ENCODE measurements at regions not wholly inside any gene's neighbourhood (a gene's known extent, or its start where the extent isn't known, plus 50 kb on each side); places are given as distances from the start of the nearest gene placed in this dataset.
"Not testable (repeated sequence)": the region's sequence is repeated elsewhere in the genome, so short reads cannot be mapped to it uniquely, and the experiment has no call there.

DNA sequence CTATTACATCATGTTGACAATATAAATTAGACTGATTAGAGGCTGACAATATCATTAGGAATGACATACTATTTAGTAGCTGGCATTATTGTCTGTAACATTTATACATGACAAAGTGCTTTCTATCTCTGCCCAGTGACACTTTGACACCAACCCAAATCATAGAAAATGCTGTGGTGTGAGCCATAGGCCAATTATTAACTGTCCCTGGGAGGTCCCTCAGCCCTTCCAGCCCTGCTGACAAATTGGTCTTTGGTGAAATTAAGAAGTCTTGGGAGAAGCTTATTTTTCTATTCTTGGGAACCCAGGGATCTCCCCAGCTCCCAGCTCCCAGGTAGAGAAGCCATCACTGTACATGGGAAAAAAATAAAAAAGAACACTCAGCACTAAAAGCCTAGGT lies 179.6 kb downstream of the AIPL1 start:
- no peaks in the 10 kb centered on the region for H3K9me3 Mint-ChIP-seq
- H3K36me3 Mint-ChIP-seq (ENCODE audit: low read depth) = no peaks in the 10 kb centered on the region
- ATAC-seq (ENCODE audit: poor library complexity) = no peak
- no peaks in the 10 kb centered on the region for H3K9me3 ChIP-seq (ENCODE audit: control insufficient read depth in 1 of 2, insufficient read depth in 1 of 2, low read length in 2 of 2)
- H3K4me3 ChIP-seq (ENCODE audit: low read length) = no peak overlapping the region
- no peak for DNase-seq
- POLR2A ChIA-PET = no interaction called here
- peaks cover 4 to 10% of the 10 kb centered on the region in 2 experiments for H3K27me3 ChIP-seq (ENCODE audit: control insufficient read depth in 1 of 2, insufficient read depth in 2 of 2, low read length in 2 of 2)
- H3K4me3 Mint-ChIP-seq = no peak overlapping the region
- H3K27ac ChIP-seq (ENCODE audit: low read depth in 1 of 2, low read length in 2 of 2) = no peak overlapping the region
- TF ChIP-seq, protein P1, sequence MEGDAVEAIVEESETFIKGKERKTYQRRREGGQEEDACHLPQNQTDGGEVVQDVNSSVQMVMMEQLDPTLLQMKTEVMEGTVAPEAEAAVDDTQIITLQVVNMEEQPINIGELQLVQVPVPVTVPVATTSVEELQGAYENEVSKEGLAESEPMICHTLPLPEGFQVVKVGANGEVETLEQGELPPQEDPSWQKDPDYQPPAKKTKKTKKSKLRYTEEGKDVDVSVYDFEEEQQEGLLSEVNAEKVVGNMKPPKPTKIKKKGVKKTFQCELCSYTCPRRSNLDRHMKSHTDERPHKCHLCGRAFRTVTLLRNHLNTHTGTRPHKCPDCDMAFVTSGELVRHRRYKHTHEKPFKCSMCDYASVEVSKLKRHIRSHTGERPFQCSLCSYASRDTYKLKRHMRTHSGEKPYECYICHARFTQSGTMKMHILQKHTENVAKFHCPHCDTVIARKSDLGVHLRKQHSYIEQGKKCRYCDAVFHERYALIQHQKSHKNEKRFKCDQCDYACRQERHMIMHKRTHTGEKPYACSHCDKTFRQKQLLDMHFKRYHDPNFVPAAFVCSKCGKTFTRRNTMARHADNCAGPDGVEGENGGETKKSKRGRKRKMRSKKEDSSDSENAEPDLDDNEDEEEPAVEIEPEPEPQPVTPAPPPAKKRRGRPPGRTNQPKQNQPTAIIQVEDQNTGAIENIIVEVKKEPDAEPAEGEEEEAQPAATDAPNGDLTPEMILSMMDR (IDR thresholded peaks at IDR 0.05) = no peak
- CTCF ChIA-PET = no interaction called here
- H3K27me3 Mint-ChIP-seq = peaks cover 65% of the 10 kb centered on the region
- no peaks in the 10 kb centered on the region for H3K36me3 ChIP-seq (ENCODE audit: insufficient read depth, low read length)
- H3K4me1 Mint-ChIP-seq (ENCODE audit: low read depth) = no peaks in the 10 kb centered on the region
- intact Hi-C loops (cut with DNase I, micrococcal nuclease) = no loop called here
- no peaks in the 10 kb centered on the region for H3K4me1 ChIP-seq (ENCODE audit: insufficient read depth, low read length)
- no peak overlapping the region for H3K27ac Mint-ChIP-seq

DNA sequence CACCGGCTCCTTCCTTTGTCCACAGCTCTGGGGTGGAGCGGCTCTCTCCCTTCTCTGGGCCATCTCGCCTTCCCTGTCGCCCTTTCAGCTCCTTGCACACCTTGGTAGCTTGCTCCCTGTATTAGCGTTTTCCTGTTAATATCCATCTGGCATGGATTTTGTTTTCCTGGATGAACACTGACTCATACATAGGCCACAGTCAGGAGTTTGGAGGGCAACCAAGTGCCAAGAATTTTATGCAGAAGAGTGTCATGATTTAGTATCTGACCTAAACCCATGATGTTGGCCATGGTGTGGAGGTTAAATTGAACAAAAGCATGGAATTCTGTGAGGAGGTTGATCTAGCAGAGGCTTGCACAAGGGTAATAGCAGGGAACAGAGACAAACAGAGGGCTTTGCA lies 180.9 kb downstream of the AIPL1 start:
- H3K4me3 Mint-ChIP-seq = no peak overlapping the region
- peaks cover 64% of the 10 kb centered on the region for H3K27me3 Mint-ChIP-seq
- POLR2A ChIA-PET = no interaction called here

DNA sequence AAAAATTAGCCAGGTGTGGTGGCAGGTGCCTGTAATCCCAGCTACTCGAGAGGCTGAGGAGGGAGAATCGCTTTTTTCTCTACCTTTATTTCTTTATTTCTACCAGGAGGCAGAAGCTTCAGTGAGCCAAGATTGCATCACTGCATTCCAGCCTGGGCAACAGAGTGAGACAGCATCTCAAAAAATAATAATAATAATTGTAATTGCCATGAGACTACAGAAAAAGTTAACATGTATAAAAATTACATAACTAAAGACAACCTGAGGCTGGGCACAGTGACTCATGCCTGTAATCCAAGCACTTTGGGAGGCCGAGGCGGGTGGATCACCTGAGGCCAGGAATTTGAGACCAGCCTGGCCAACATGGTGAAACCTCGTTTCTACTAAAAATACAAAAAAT lies 181.5 kb downstream of the WSCD1 start:
- H3K36me3 ChIP-seq (ENCODE audit: insufficient read depth, low read length); H3K4me1 ChIP-seq (ENCODE audit: insufficient read depth, low read length); H3K4me3 ChIP-seq (ENCODE audit: low read length); H3K27ac Mint-ChIP-seq; DNase-seq; H3K27me3 ChIP-seq (ENCODE audit: control insufficient read depth in 1 of 2, insufficient read depth in 2 of 2, low read length in 2 of 2); H3K9me3 Mint-ChIP-seq; H3K27ac ChIP-seq (ENCODE audit: low read depth in 1 of 2, low read length in 2 of 2); intact Hi-C loops (cut with DNase I, micrococcal nuclease); H3K9me3 ChIP-seq (ENCODE audit: control insufficient read depth in 1 of 2, insufficient read depth in 1 of 2, low read length in 2 of 2); H3K4me1 Mint-ChIP-seq (ENCODE audit: low read depth); ATAC-seq (ENCODE audit: poor library complexity); H3K36me3 Mint-ChIP-seq (ENCODE audit: low read depth); POLR2A ChIA-PET; H3K4me3 Mint-ChIP-seq; CTCF ChIA-PET: not testable (repeated sequence)
- peaks cover 45% of the 10 kb centered on the region for H3K27me3 Mint-ChIP-seq

More for the DNA sequence above, 180.9 kb downstream of the AIPL1 start:
- H3K4me1 ChIP-seq (ENCODE audit: insufficient read depth, low read length) = no peaks in the 10 kb centered on the region
- no peak overlapping the region for H3K4me3 ChIP-seq (ENCODE audit: low read length)
- no peaks in the 10 kb centered on the region for H3K4me1 Mint-ChIP-seq (ENCODE audit: low read depth)
- DNase-seq (no peak), ATAC-seq (ENCODE audit: poor library complexity) (no peak)
- H3K9me3 ChIP-seq (ENCODE audit: control insufficient read depth in 1 of 2, insufficient read depth in 1 of 2, low read length in 2 of 2) = no peaks in the 10 kb centered on the region
- H3K27ac ChIP-seq (ENCODE audit: low read depth in 1 of 2, low read length in 2 of 2) = no peak overlapping the region
- H3K27ac Mint-ChIP-seq = no peak overlapping the region
- intact Hi-C loops (cut with DNase I, micrococcal nuclease) = no loop called here
- H3K36me3 ChIP-seq (ENCODE audit: insufficient read depth, low read length) = no peaks in the 10 kb centered on the region
- CTCF ChIA-PET = no interaction called here
- no peaks in the 10 kb centered on the region for H3K9me3 Mint-ChIP-seq
- H3K36me3 Mint-ChIP-seq (ENCODE audit: low read depth) = no peaks in the 10 kb centered on the region
- TF ChIP-seq, protein P1 (IDR thresholded peaks at IDR 0.05) = no peak
- H3K27me3 ChIP-seq (ENCODE audit: control insufficient read depth in 1 of 2, insufficient read depth in 2 of 2, low read length in 2 of 2) = peaks cover 0 to 7% of the 10 kb centered on the region in 2 experiments

DNA sequence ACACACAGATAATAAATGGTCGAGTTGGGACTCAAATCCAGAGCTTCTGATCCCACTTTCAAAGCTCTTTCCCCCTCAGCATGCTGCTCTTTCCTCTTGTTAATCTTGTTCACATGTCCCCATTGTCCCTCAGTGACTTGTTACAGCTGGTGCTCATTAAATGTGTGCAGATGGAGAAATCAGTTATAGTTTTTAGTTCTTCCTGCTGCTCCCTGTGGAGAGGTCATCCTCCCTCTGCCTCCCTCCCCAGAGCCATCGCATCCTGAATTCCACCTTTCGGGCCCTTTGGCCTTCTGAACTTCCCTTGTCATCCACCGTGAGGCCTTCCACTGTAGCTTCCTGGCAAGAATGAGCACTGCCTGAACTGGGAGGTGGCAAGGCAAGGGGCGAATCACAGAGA lies 179.6 kb downstream of the WSCD1 start:
- POLR2A ChIA-PET = no interaction called here
- no peaks in the 10 kb centered on the region for H3K36me3 Mint-ChIP-seq (ENCODE audit: low read depth)

More for the DNA sequence above, 179.6 kb downstream of the WSCD1 start:
- Histone ChIP-seq H3K27ac (ENCODE audit: low read depth in 1 of 2, low read length in 2 of 2) (no peak overlapping the region), H3K36me3 (ENCODE audit: insufficient read depth, low read length) (no peaks in the 10 kb centered on the region), H3K9me3 (ENCODE audit: control insufficient read depth in 1 of 2, insufficient read depth in 1 of 2, low read length in 2 of 2) (no peaks in the 10 kb centered on the region), H3K4me3 (ENCODE audit: low read length) (no peak overlapping the region), H3K4me1 (ENCODE audit: insufficient read depth, low read length) (no peaks in the 10 kb centered on the region), H3K27me3 (ENCODE audit: control insufficient read depth in 1 of 2, insufficient read depth in 2 of 2, low read length in 2 of 2) (peaks cover 0 to 2% of the 10 kb centered on the region in 2 experiments)
- TF ChIP-seq, protein P1 (IDR thresholded peaks at IDR 0.05) = no peak
- Mint-ChIP-seq H3K4me1 (ENCODE audit: low read depth) (no peaks in the 10 kb centered on the region), H3K27ac (no peak overlapping the region), H3K27me3 (peaks cover 34% of the 10 kb centered on the region), H3K9me3 (no peaks in the 10 kb centered on the region), H3K4me3 (no peak overlapping the region)
- intact Hi-C loops (cut with DNase I, micrococcal nuclease) = no loop called here
- no peak for DNase-seq
- no peak for ATAC-seq (ENCODE audit: poor library complexity)
- CTCF ChIA-PET = no interaction called here
